NB4 (cell line): ENCODE measurements at regions not wholly inside any gene's neighbourhood (a gene's known extent, or its start where the extent isn't known, plus 50 kb on each side); places are given as distances from the start of the nearest gene placed in this dataset.

Experiments used
- CTCF ChIP-seq: IDR thresholded peaks from one replicate; pipeline ENCODE4 v1.5.1; 2012; ENCODE audit warnings: low read depth, low read length
- MYC ChIP-seq: IDR thresholded peaks from 2 replicates; pipeline ENCODE4 v1.6.1; 2011; ENCODE audit warnings: low read depth, low read length
- POLR2A ChIP-seq: IDR thresholded peaks from 2 replicates; pipeline ENCODE4 v1.6.1; 2011; ENCODE audit warnings: mild to moderate bottlenecking; ENCODE audit not compliant: insufficient read length; ENCODE audit errors: extremely low read depth

- no peak for TF ChIP-seq POLR2A
- TF ChIP-seq CTCF, result no peak
- no peak for TF ChIP-seq MYC
Measured at GRCh38 chr7:119688831-119689230, 584.1 kb upstream of the KCND2 start.
